ENCODE measurements at regions not wholly inside any gene's neighbourhood (a gene's known extent, or its start where the extent isn't known, plus 50 kb on each side); places are given as distances from the start of the nearest gene placed in this dataset.
"Not testable (repeated sequence)": the region's sequence is repeated elsewhere in the genome, so short reads cannot be mapped to it uniquely, and the experiment has no call there.

DNA sequence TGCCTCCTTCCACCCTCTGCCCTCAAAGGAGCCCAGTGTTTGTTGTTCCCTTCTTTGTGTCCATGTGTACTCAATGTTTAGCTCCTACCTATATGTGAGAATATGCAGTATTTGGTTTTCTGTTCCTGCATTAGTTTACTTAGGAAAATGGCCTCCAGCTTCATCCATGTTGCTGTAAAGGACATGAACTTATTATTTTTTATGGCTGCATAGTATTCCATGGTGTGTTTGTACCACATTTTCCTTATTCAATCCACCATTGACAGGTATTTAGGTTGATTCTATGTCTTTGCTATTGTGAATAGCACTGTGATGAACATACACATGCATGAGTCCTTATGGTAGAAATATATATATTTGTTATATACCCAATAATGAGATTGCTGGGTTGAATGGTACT is 89.2 kb downstream of the CETN3 start:
- not testable (repeated sequence) for TF ChIP-seq EP300 (IDR thresholded peaks at IDR 0.05)
- TF ChIP-seq, protein P1, sequence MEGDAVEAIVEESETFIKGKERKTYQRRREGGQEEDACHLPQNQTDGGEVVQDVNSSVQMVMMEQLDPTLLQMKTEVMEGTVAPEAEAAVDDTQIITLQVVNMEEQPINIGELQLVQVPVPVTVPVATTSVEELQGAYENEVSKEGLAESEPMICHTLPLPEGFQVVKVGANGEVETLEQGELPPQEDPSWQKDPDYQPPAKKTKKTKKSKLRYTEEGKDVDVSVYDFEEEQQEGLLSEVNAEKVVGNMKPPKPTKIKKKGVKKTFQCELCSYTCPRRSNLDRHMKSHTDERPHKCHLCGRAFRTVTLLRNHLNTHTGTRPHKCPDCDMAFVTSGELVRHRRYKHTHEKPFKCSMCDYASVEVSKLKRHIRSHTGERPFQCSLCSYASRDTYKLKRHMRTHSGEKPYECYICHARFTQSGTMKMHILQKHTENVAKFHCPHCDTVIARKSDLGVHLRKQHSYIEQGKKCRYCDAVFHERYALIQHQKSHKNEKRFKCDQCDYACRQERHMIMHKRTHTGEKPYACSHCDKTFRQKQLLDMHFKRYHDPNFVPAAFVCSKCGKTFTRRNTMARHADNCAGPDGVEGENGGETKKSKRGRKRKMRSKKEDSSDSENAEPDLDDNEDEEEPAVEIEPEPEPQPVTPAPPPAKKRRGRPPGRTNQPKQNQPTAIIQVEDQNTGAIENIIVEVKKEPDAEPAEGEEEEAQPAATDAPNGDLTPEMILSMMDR (IDR thresholded peaks at IDR 0.05): not testable (repeated sequence)
